Keratinocyte (primary cell): ENCODE measurements at regions not wholly inside any gene's neighbourhood (a gene's known extent, or its start where the extent isn't known, plus 50 kb on each side); places are given as distances from the start of the nearest gene placed in this dataset.

Source experiments
- DNase-seq: peaks from one replicate; pipeline ENCODE4 v3.0.0-alpha.2; 2011; ENCODE audit warnings: low read depth, missing footprints, low spot score
- FAIRE-seq: peaks from 2 replicates; lab custom pipeline; 2011; peaks lifted over from hg19 to GRCh38; lab: Jason Lieb, UNC
- H2AFZ ChIP-seq: 2 replicates; pipeline ENCODE4 v1.6.0; 2012; ENCODE audit warnings: low read length, control low read depth, inconsistent platforms; ENCODE audit not compliant: control insufficient read depth
- H3K27ac ChIP-seq: 2 replicates; pipeline ENCODE4 v1.5.1; 2011; ENCODE audit warnings: low read length; ENCODE audit not compliant: control insufficient read depth, insufficient read depth
- H3K27me3 ChIP-seq: 3 replicates; pipeline ENCODE4 v1.6.0; 2011; ENCODE audit warnings: low read length; ENCODE audit not compliant: control insufficient read depth, insufficient read depth; ENCODE audit errors: extremely low read depth
- H3K36me3 ChIP-seq, 2 experiments: 2 replicates in 1 of 2; 3 replicates in 1 of 2; pipeline ENCODE4 v1.5.1; 2011; ENCODE audit warnings: low read length in 2 of 2, mild to moderate bottlenecking in 1 of 2; ENCODE audit not compliant: control insufficient read depth in 2 of 2, insufficient read depth in 2 of 2; ENCODE audit errors: extremely low read depth in 1 of 2
- H3K4me1 ChIP-seq: 3 replicates; pipeline ENCODE4 v1.5.1; 2011; ENCODE audit warnings: low read length; ENCODE audit not compliant: control insufficient read depth, insufficient read depth; ENCODE audit errors: extremely low read depth
- H3K4me2 ChIP-seq: 3 replicates; pipeline ENCODE4 v1.6.0; 2011; ENCODE audit warnings: low read depth, low read length; ENCODE audit not compliant: control insufficient read depth, insufficient read depth; ENCODE audit errors: extremely low read depth
- H3K4me3 ChIP-seq, 3 experiments: fragments of 200-600 bp in 1 of 3; sonication (generic) in 1 of 3; 2 replicates in 2 of 3; 3 replicates in 1 of 3; pipeline ENCODE4 v1.5.1; 2011 to 2016; ENCODE audit warnings: low read length in 3 of 3, mild to moderate bottlenecking in 3 of 3, control low read depth in 2 of 3, inconsistent platforms in 1 of 3, low read depth in 1 of 3, mixed read lengths in 1 of 3, mixed run types in 1 of 3, moderate library complexity in 1 of 3; ENCODE audit not compliant: control insufficient read depth in 2 of 3, insufficient read depth in 2 of 3; ENCODE audit errors: extremely low read depth in 1 of 3
- H3K79me2 ChIP-seq: 2 replicates; pipeline ENCODE4 v1.6.0; 2012; ENCODE audit warnings: low read length; ENCODE audit not compliant: control insufficient read depth, insufficient read depth
- H3K9ac ChIP-seq: 3 replicates; pipeline ENCODE4 v1.6.0; 2011; ENCODE audit warnings: low read length; ENCODE audit not compliant: control insufficient read depth, insufficient read depth; ENCODE audit errors: extremely low read depth
- H3K9me1 ChIP-seq: 3 replicates; pipeline ENCODE4 v1.6.0; 2011; ENCODE audit warnings: low read length; ENCODE audit not compliant: control insufficient read depth, insufficient read depth; ENCODE audit errors: extremely low read depth
- H3K9me3 ChIP-seq: 2 replicates; pipeline ENCODE4 v1.5.1; 2012; ENCODE audit warnings: low read depth, low read length; ENCODE audit not compliant: control insufficient read depth
- H4K20me1 ChIP-seq: 3 replicates; pipeline ENCODE4 v1.6.0; 2011; ENCODE audit warnings: low read length; ENCODE audit not compliant: control insufficient read depth, insufficient read depth; ENCODE audit errors: extremely low read depth
- CTCF ChIP-seq, 3 experiments: IDR thresholded peaks in 1 of 3; conservative IDR thresholded peaks in 1 of 3; optimal IDR thresholded peaks in 1 of 3; 2 replicates in 2 of 3; 3 replicates in 1 of 3; pipeline versions ENCODE3 to v1.5.1; 2011; ENCODE audit warnings: low read length in 3 of 3, mild to moderate bottlenecking in 3 of 3, moderate library complexity in 2 of 3, control low read depth in 1 of 3, inconsistent platforms in 1 of 3; ENCODE audit not compliant: insufficient read depth in 2 of 3; ENCODE audit errors: extremely low read depth in 1 of 3
- EZH2 ChIP-seq: IDR thresholded peaks from one replicate; pipeline ENCODE4 v1.6.1; 2012; ENCODE audit warnings: inconsistent platforms, mild to moderate bottlenecking, low read length, moderate library complexity
- dilution Hi-C: fragments of 300-500 bp; cut with MboI; formaldehyde crosslinking; loops from one replicate; pipeline ENCODE4 v1.7.0; 2020; ENCODE audit warnings: low sequenced_read_pairs; ENCODE audit not compliant: extremely low pct_ligation_motif_present

- DNase-seq (no peak), FAIRE-seq (no peak)
- no peaks in the 10 kb centered on the region for H3K79me2 ChIP-seq
- H3K9me3 ChIP-seq, result no peaks in the 10 kb centered on the region
- no peak overlapping the region for H2AFZ ChIP-seq
- no peaks in the 10 kb centered on the region for H3K27me3 ChIP-seq
- H3K4me3 ChIP-seq, result no peak overlapping the region
- no peaks in the 10 kb centered on the region for H4K20me1 ChIP-seq
- H3K9me1 ChIP-seq, result no peaks in the 10 kb centered on the region
- no peaks in the 10 kb centered on the region for H3K36me3 ChIP-seq
- no peak overlapping the region for H3K9ac ChIP-seq
- H3K4me1 ChIP-seq, result no peaks in the 10 kb centered on the region
- H3K4me2 ChIP-seq, result no peak overlapping the region
- dilution Hi-C loops, result no loop called here
- TF ChIP-seq EZH2 (no peak), CTCF (optimal IDR thresholded peaks at IDR 0.05 in 1 of 3, IDR thresholded peaks at IDR 0.05 in 1 of 3, conservative IDR thresholded peaks at IDR 0.05 in 1 of 3; ENCODE audit: extremely low read depth in 1 of 3, insufficient read depth in 2 of 3, low read length in 3 of 3) (no peak)
- no peak overlapping the region for H3K27ac ChIP-seq
Measured at GRCh38 chr17:33464669-33465280, 171.7 kb upstream of the ASIC2 start.

- DNase-seq, result no peak
- Histone ChIP-seq H3K4me1 (peaks cover 4% of the 10 kb centered on the region), H3K9me1 (no peaks in the 10 kb centered on the region), H3K27me3 (no peaks in the 10 kb centered on the region), H2AFZ (no peak overlapping the region), H3K4me2 (no peak overlapping the region), H3K4me3 (no peak overlapping the region), H3K9ac (no peak overlapping the region), H3K27ac (no peak overlapping the region), H3K36me3 (no peaks in the 10 kb centered on the region), H3K79me2 (no peaks in the 10 kb centered on the region), H3K9me3 (no peaks in the 10 kb centered on the region), H4K20me1 (no peaks in the 10 kb centered on the region)
- FAIRE-seq, result no peak
- TF ChIP-seq CTCF (optimal IDR thresholded peaks at IDR 0.05 in 1 of 3, IDR thresholded peaks at IDR 0.05 in 1 of 3, conservative IDR thresholded peaks at IDR 0.05 in 1 of 3; ENCODE audit: extremely low read depth in 1 of 3, insufficient read depth in 2 of 3, low read length in 3 of 3) (no peak), EZH2 (no peak)
- dilution Hi-C loops, result no loop called here
Measured at GRCh38 chr17:33469421-33469820, 176.3 kb upstream of the ASIC2 start.
